HepG2 (cell line): ENCODE measurements at regions not wholly inside any gene's neighbourhood (a gene's known extent, or its start where the extent isn't known, plus 50 kb on each side); places are given as distances from the start of the nearest gene placed in this dataset.

Experiments
- BRF2 ChIP-seq: sonication (generic); formaldehyde crosslinking; IDR thresholded peaks from 2 replicates; pipeline ENCODE4 v1.8.1; 2022; ENCODE audit warnings: mild to moderate bottlenecking, missing genetic modification reagents
- CTCF ChIP-seq: sonication (generic); formaldehyde crosslinking; IDR thresholded peaks from 2 replicates; pipeline ENCODE4 v1.5.0; 2020; ENCODE audit warnings: mild to moderate bottlenecking, missing genetic modification reagents, moderate library complexity
- ESRRA ChIP-seq: sonication (generic); formaldehyde crosslinking; IDR thresholded peaks from 2 replicates; pipeline ENCODE4 v1.5.1; 2020; ENCODE audit warnings: mild to moderate bottlenecking, low read depth, missing genetic modification reagents
- NCOR1 ChIP-seq: fragments of 200-600 bp; sonication (generic); IDR thresholded peaks from 2 replicates; pipeline ENCODE4 v1.7.0; 2017; ENCODE audit warnings: antibody characterized with exemption, low read length, borderline replicate concordance
- POLR2AphosphoS5 ChIP-seq: IDR thresholded peaks from 2 replicates; pipeline ENCODE4 v1.6.1; 2012; ENCODE audit warnings: low read depth, low read length
- TCF7L2 ChIP-seq: IDR thresholded peaks from 2 replicates; pipeline ENCODE4 v1.6.1; 2011; ENCODE audit warnings: mild to moderate bottlenecking, low read depth, low read length, moderate library complexity
- THRA ChIP-seq: sonication (generic); formaldehyde crosslinking; IDR thresholded peaks from 2 replicates; pipeline ENCODE4 v1.4.0; 2020; ENCODE audit warnings: missing genetic modification reagents, borderline replicate concordance
- ZNF468 ChIP-seq: sonication (generic); formaldehyde crosslinking; IDR thresholded peaks from 2 replicates; pipeline ENCODE4 v1.8.0; 2022; ENCODE audit warnings: mild to moderate bottlenecking, moderate library complexity, missing genetic modification reagents

GRCh38 chr12:88994537-88994936 lies 357.8 kb downstream of the DUSP6 start:
- TF ChIP-seq NCOR1 (no peak), BRF2 (CRISPR knock-in tag) (no peak), TCF7L2 (no peak), CTCF (CRISPR knock-in tag) (no peak), ESRRA (CRISPR knock-in tag) (no peak), ZNF468 (no peak), THRA (CRISPR knock-in tag) (no peak), POLR2AphosphoS5 (no peak)
